ENCODE measurements at regions not wholly inside any gene's neighbourhood (a gene's known extent, or its start where the extent isn't known, plus 50 kb on each side); places are given as distances from the start of the nearest gene placed in this dataset.

DNA sequence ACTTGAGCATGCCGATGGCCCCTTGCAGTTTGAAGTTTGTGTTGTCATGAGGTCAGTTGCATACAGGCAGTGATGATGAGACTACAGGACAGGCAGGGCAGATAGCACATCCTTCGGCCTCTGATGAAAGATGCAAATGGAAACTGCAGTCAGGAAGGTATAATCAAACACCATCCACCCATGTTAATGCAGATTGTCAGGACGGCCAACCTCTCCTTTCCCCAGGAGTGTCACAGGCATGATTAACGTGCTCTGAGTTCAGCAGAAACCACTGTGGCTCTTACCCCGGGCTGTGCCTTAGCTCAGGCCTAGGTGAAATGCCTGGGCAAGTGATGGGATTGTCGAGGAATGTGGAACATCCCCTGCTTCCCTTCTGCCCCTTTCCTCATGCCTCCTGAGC lies 893.5 kb upstream of the RBFOX1 start:
- Mint-ChIP-seq H3K4me3 (no peak overlapping the region), H3K36me3 (ENCODE audit: low read depth) (no peaks in the 10 kb centered on the region), H3K27me3 (no peaks in the 10 kb centered on the region), H3K4me1 (ENCODE audit: low read depth) (no peaks in the 10 kb centered on the region), H3K27ac (no peak overlapping the region), H3K9me3 (peaks cover 6% of the 10 kb centered on the region)
- no peak for ATAC-seq
- CTCF ChIA-PET, result no interaction called here
- DNase-seq, result no peak
- intact Hi-C loops (cut with micrococcal nuclease), result no loop called here
- TF ChIP-seq, protein P1, sequence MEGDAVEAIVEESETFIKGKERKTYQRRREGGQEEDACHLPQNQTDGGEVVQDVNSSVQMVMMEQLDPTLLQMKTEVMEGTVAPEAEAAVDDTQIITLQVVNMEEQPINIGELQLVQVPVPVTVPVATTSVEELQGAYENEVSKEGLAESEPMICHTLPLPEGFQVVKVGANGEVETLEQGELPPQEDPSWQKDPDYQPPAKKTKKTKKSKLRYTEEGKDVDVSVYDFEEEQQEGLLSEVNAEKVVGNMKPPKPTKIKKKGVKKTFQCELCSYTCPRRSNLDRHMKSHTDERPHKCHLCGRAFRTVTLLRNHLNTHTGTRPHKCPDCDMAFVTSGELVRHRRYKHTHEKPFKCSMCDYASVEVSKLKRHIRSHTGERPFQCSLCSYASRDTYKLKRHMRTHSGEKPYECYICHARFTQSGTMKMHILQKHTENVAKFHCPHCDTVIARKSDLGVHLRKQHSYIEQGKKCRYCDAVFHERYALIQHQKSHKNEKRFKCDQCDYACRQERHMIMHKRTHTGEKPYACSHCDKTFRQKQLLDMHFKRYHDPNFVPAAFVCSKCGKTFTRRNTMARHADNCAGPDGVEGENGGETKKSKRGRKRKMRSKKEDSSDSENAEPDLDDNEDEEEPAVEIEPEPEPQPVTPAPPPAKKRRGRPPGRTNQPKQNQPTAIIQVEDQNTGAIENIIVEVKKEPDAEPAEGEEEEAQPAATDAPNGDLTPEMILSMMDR (IDR thresholded peaks at IDR 0.05), result no peak
- POLR2A ChIA-PET, result no interaction called here

DNA sequence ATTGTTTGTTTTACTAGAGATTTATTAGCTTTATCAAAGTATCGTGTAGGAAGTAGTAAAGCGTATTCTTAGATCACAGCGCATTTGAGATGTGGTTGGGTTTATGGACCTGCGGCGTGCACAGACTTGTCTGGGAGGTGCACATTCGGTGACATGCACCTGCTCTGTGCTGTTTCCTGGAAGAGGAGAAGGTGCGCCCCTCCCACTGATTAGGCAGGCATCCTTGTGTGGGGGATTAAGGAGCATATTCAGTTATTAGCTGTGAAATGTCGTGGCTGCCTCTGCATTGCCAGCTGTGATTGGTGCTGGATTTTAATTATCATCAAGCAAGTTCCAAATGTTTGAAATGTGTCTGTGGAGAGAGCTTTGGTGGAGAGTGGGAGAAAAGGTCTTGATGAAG lies 903.8 kb upstream of the RBFOX1 start:
- TF ChIP-seq, protein P1 (IDR thresholded peaks at IDR 0.05), result no peak
- no peaks in the 10 kb centered on the region for H3K36me3 Mint-ChIP-seq (ENCODE audit: low read depth)
- intact Hi-C loops (cut with micrococcal nuclease), result no loop called here
- H3K4me3 Mint-ChIP-seq, result no peak overlapping the region
- no peak for ATAC-seq
- no peaks in the 10 kb centered on the region for H3K4me1 Mint-ChIP-seq (ENCODE audit: low read depth)
- ChIA-PET CTCF (no interaction called here), POLR2A (no interaction called here)
- DNase-seq, result no peak
- peaks cover 5% of the 10 kb centered on the region for H3K9me3 Mint-ChIP-seq
- no peak overlapping the region for H3K27ac Mint-ChIP-seq
- no peaks in the 10 kb centered on the region for H3K27me3 Mint-ChIP-seq

DNA sequence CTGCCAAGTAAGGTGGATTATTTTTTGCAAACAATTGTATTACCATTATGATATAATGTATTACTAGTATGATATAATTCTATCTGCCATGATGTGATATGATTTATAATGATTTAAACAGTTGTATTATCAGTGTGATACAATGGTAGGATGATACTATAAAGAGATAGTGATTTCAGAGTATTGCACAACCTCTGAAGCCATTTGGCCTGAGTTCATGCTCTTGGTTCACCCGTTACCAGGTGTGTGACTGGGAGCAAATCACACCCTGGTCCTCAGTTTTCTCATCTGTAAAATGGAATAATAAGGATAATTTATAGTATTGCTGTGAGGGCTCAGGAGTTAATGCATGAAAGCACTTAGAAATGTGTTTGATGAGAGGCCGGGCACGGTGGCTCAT lies 905.0 kb upstream of the RBFOX1 start:
- no peak for ATAC-seq
- intact Hi-C loops (cut with micrococcal nuclease), result no loop called here
- TF ChIP-seq, protein P1 (IDR thresholded peaks at IDR 0.05), result no peak
- no peak overlapping the region for H3K4me3 Mint-ChIP-seq
- peaks cover 5% of the 10 kb centered on the region for H3K9me3 Mint-ChIP-seq
- DNase-seq, result no peak
- H3K27ac Mint-ChIP-seq, result no peak overlapping the region
- POLR2A ChIA-PET, result no interaction called here
- no peaks in the 10 kb centered on the region for H3K36me3 Mint-ChIP-seq (ENCODE audit: low read depth)
- CTCF ChIA-PET, result no interaction called here
- H3K4me1 Mint-ChIP-seq (ENCODE audit: low read depth), result no peaks in the 10 kb centered on the region
- H3K27me3 Mint-ChIP-seq, result no peaks in the 10 kb centered on the region

DNA sequence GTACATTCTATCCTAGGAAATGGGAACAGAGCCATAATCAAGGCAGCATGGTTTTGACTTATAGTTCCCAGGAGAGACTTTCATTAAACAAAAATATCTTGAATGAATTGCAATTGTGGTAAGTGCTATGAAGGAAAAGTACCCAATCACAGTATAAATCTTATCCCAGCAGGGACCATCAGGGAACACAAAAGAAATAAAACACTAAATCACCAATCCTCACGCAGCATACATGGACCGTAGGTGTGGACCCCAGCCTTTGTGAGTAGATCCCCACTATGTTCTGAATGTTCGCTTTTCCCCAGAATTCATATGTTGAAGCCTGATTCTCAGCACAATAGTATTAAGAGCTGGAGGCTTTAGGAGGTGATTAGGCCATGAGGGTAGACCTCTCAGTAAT lies 925.0 kb upstream of the RBFOX1 start:
- no peak overlapping the region for H3K4me3 Mint-ChIP-seq

DNA sequence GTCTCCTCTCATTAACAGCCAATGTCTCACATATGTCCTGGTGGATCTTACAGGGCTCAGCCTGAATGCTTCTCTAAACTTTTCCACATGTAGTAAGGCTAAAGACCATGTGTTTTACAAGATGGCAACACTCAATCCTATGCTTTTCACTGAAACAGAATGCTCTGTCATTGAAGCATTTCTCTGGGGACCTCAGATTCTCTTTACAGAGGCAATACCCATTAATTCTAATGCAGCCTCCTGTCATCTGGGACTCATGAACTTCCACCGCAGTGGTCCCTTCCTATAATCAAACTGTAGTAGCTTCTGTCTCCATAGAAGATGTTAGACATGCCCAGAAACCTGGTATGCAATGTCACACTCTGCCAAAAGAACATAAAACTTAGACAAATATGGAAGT lies 926.6 kb upstream of the RBFOX1 start:
- H3K9me3 Mint-ChIP-seq, result peaks cover 4% of the 10 kb centered on the region
- ChIA-PET CTCF (no interaction called here), POLR2A (no interaction called here)
- intact Hi-C loops (cut with micrococcal nuclease), result no loop called here
- no peaks in the 10 kb centered on the region for H3K4me1 Mint-ChIP-seq (ENCODE audit: low read depth)
- no peaks in the 10 kb centered on the region for H3K27me3 Mint-ChIP-seq
- TF ChIP-seq, protein P1 (IDR thresholded peaks at IDR 0.05), result no peak
- no peaks in the 10 kb centered on the region for H3K36me3 Mint-ChIP-seq (ENCODE audit: low read depth)
- H3K27ac Mint-ChIP-seq, result no peak overlapping the region
- ATAC-seq (no peak), DNase-seq (no peak)
- no peak overlapping the region for H3K4me3 Mint-ChIP-seq

More for the DNA sequence above, 925.0 kb upstream of the RBFOX1 start:
- Mint-ChIP-seq H3K27me3 (no peaks in the 10 kb centered on the region), H3K27ac (no peak overlapping the region), H3K4me1 (ENCODE audit: low read depth) (no peaks in the 10 kb centered on the region), H3K36me3 (ENCODE audit: low read depth) (no peaks in the 10 kb centered on the region), H3K9me3 (peaks cover 4% of the 10 kb centered on the region)
- TF ChIP-seq, protein P1 (IDR thresholded peaks at IDR 0.05), result no peak
- ATAC-seq, result no peak
- no peak for DNase-seq
- CTCF ChIA-PET, result no interaction called here
- intact Hi-C loops (cut with micrococcal nuclease), result no loop called here
- POLR2A ChIA-PET, result no interaction called here

All from activated CD8-positive, alpha-beta T cell treated with anti-CD3 and anti-CD28 coated beads for 36 hours (primary cell).